ENCODE measurements at regions not wholly inside any gene's neighbourhood (a gene's known extent, or its start where the extent isn't known, plus 50 kb on each side); places are given as distances from the start of the nearest gene placed in this dataset.

DNA sequence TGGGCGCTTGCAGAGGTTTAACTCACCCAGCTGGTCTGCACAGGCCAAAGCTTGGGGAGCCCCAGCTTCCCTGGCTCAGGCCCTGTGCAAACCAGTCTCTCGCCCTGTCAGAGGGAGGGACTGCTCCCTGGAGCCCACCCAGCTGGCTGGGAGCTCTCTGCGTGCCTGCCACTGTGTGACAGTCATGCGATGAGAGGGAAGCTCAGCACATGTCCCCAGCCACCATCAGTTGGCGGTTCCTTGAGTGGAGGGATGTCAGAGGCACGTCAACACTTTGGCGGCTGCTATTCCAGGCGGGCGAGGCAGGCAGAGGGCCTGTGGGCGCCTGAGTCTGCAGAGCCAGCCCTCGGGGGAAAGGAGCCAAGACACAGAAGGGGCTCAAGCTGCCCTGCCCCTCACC, 324.6 kb downstream of the UACA start:
- no peak for TF ChIP-seq GABPA (IDR thresholded peaks at IDR 0.05; ENCODE audit: low read depth)
- TF ChIP-seq, protein P1, sequence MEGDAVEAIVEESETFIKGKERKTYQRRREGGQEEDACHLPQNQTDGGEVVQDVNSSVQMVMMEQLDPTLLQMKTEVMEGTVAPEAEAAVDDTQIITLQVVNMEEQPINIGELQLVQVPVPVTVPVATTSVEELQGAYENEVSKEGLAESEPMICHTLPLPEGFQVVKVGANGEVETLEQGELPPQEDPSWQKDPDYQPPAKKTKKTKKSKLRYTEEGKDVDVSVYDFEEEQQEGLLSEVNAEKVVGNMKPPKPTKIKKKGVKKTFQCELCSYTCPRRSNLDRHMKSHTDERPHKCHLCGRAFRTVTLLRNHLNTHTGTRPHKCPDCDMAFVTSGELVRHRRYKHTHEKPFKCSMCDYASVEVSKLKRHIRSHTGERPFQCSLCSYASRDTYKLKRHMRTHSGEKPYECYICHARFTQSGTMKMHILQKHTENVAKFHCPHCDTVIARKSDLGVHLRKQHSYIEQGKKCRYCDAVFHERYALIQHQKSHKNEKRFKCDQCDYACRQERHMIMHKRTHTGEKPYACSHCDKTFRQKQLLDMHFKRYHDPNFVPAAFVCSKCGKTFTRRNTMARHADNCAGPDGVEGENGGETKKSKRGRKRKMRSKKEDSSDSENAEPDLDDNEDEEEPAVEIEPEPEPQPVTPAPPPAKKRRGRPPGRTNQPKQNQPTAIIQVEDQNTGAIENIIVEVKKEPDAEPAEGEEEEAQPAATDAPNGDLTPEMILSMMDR (IDR thresholded peaks at IDR 0.05; ENCODE audit: insufficient read depth, low read length) = no peak
- TF ChIP-seq SPI1 (IDR thresholded peaks at IDR 0.05; ENCODE audit: borderline replicate concordance, low read depth) = no peak
- TF ChIP-seq, protein P2, sequence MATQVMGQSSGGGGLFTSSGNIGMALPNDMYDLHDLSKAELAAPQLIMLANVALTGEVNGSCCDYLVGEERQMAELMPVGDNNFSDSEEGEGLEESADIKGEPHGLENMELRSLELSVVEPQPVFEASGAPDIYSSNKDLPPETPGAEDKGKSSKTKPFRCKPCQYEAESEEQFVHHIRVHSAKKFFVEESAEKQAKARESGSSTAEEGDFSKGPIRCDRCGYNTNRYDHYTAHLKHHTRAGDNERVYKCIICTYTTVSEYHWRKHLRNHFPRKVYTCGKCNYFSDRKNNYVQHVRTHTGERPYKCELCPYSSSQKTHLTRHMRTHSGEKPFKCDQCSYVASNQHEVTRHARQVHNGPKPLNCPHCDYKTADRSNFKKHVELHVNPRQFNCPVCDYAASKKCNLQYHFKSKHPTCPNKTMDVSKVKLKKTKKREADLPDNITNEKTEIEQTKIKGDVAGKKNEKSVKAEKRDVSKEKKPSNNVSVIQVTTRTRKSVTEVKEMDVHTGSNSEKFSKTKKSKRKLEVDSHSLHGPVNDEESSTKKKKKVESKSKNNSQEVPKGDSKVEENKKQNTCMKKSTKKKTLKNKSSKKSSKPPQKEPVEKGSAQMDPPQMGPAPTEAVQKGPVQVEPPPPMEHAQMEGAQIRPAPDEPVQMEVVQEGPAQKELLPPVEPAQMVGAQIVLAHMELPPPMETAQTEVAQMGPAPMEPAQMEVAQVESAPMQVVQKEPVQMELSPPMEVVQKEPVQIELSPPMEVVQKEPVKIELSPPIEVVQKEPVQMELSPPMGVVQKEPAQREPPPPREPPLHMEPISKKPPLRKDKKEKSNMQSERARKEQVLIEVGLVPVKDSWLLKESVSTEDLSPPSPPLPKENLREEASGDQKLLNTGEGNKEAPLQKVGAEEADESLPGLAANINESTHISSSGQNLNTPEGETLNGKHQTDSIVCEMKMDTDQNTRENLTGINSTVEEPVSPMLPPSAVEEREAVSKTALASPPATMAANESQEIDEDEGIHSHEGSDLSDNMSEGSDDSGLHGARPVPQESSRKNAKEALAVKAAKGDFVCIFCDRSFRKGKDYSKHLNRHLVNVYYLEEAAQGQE (IDR thresholded peaks at IDR 0.05; ENCODE audit: insufficient replicate concordance, low read depth) = no peak
- TF ChIP-seq POLR2AphosphoS5 (IDR thresholded peaks at IDR 0.05; ENCODE audit: low read depth) = no peak
- H3K27ac ChIP-seq (replicated peaks) = no peak overlapping the region

DNA sequence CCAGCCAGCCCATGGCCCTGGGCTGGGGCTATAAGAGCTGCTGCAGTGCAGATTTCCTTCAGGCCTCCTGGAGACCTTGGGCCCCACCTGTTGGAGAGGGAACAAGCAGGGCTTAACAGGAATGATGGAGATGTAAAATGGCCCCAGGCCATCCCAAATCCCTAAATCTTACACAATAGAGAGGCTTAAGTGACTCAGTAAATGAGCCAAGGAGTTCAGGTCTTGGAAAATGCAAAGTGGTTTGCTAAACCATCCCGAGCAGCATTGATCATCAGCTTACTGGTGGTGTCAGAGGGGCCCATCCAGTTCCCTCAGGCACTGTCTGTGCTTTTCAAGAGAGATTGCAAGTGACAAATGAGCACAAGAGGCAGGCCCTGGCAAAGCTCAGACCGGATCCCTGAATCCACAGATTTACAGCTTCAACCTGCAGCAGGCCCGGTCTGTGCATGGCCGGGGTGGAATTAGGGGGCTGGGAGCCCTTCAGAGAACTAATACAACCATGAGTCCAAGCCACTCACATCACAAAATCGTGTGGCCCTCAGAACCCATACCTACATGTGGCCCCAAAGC, 325.4 kb downstream of the UACA start:
- Histone ChIP-seq H3K27me3 (ENCODE audit: insufficient read depth, poor library complexity, severe bottlenecking) (no peaks in the 10 kb centered on the region), H3K4me3 (replicated peaks; ENCODE audit: insufficient read depth, low read length) (no peak overlapping the region), H3K27ac (replicated peaks) (no peak overlapping the region)
- TF ChIP-seq, protein P1 (IDR thresholded peaks at IDR 0.05; ENCODE audit: insufficient read depth, low read length) = no peak
- no peak for TF ChIP-seq SPI1 (IDR thresholded peaks at IDR 0.05; ENCODE audit: borderline replicate concordance, low read depth)
- TF ChIP-seq, protein P2 (IDR thresholded peaks at IDR 0.05; ENCODE audit: insufficient replicate concordance, low read depth) = no peak
- TF ChIP-seq POLR2AphosphoS5 (IDR thresholded peaks at IDR 0.05; ENCODE audit: low read depth) = no peak
- no peak for TF ChIP-seq GABPA (IDR thresholded peaks at IDR 0.05; ENCODE audit: low read depth)
- DNase-seq (ENCODE audit: low read depth in 1 of 2, low spot score in 1 of 2) = no peak

More for the DNA sequence above, 324.6 kb downstream of the UACA start:
- Histone ChIP-seq H3K4me3 (replicated peaks; ENCODE audit: insufficient read depth, low read length) (no peak overlapping the region), H3K27me3 (ENCODE audit: insufficient read depth, poor library complexity, severe bottlenecking) (no peaks in the 10 kb centered on the region)
- DNase-seq (ENCODE audit: low read depth in 1 of 2, low spot score in 1 of 2) = no peak

DNA sequence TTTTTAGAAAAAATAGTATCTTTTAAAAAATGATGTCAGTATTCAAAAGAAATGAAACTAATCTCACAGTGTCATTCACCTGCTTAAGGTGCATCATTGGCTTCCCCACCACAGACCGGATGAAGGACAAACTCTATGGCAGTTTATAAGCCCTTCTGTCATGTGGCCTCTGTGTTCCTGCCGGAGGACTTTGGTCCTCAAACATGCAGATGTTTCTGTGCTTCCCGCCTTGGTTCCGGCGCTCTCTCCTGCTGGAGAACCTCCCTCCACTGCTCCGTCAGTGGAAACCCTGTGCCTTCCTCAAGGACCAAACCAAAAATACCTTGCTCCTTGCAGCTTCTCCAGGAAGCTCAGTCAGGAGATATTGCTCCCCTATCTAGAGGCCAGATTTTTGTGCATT, 326.3 kb downstream of the UACA start:
- DNase-seq (ENCODE audit: low read depth in 1 of 2, low spot score in 1 of 2) = no peak
- TF ChIP-seq, protein P1 (IDR thresholded peaks at IDR 0.05; ENCODE audit: insufficient read depth, low read length) = no peak
- TF ChIP-seq GABPA (IDR thresholded peaks at IDR 0.05; ENCODE audit: low read depth) = no peak
- H3K27ac ChIP-seq (replicated peaks) = no peak overlapping the region

DNA sequence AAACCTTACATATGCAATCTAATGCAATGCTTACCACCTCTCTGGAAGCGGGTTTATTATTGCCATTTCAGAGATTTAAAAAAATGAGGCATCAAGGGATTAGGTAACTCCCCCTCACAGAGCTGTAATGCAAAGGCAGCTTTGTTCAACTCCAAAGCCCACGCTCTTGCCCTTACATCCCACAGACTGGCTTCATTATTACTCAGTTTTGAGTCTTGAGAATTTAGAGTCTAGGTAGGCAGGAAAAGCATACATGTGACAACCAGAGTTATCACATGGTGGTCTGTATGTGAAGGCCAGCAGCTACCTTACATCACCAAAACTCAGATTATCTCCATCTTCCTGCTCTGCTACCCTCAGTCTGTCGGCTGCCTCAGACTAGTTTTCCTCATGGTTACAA, 326.9 kb downstream of the UACA start:
- no peak for DNase-seq (ENCODE audit: low read depth in 1 of 2, low spot score in 1 of 2)
- TF ChIP-seq, protein P2 (IDR thresholded peaks at IDR 0.05; ENCODE audit: insufficient replicate concordance, low read depth) = no peak
- no peak for TF ChIP-seq SPI1 (IDR thresholded peaks at IDR 0.05; ENCODE audit: borderline replicate concordance, low read depth)
- TF ChIP-seq GABPA (IDR thresholded peaks at IDR 0.05; ENCODE audit: low read depth) = no peak
- TF ChIP-seq POLR2AphosphoS5 (IDR thresholded peaks at IDR 0.05; ENCODE audit: low read depth) = no peak
- TF ChIP-seq, protein P1 (IDR thresholded peaks at IDR 0.05; ENCODE audit: insufficient read depth, low read length) = no peak
- H3K27ac ChIP-seq (replicated peaks) = no peak overlapping the region
- H3K27me3 ChIP-seq (ENCODE audit: insufficient read depth, poor library complexity, severe bottlenecking) = no peaks in the 10 kb centered on the region
- no peak overlapping the region for H3K4me3 ChIP-seq (replicated peaks; ENCODE audit: insufficient read depth, low read length)

More for the DNA sequence above, 326.3 kb downstream of the UACA start:
- no peaks in the 10 kb centered on the region for H3K27me3 ChIP-seq (ENCODE audit: insufficient read depth, poor library complexity, severe bottlenecking)
- H3K4me3 ChIP-seq (replicated peaks; ENCODE audit: insufficient read depth, low read length) = no peak overlapping the region
